Erythroblast (primary cell): ENCODE measurements at regions not wholly inside any gene's neighbourhood (a gene's known extent, or its start where the extent isn't known, plus 50 kb on each side); places are given as distances from the start of the nearest gene placed in this dataset.

Experiments used
- GATA1 ChIP-seq: IDR thresholded peaks from 2 replicates; pipeline ENCODE4 v1.6.1; 2011; ENCODE audit warnings: low read depth, mild to moderate bottlenecking, control low read depth, low read length, moderate library complexity
- POLR2A ChIP-seq: IDR thresholded peaks from 2 replicates; pipeline ENCODE4 v1.6.1; 2011; ENCODE audit warnings: mild to moderate bottlenecking, low read length

DNA sequence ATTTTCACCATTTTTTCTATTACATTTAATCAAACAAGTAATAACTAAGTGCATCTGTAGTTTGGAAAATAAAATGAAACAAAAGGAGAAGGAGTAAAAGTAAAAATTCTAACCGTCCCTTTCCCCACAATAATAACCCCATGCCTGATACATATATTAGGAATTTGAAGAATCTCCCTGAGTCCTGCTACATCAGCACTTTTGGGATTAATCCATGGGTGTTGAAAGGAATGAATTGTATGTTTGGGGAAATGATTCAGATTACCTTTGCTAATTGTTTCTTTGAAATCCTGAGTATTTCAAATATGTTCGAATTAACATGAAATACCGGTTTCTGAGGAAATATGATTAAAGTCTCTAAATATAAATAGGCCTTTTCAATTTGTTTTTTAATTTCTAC is 648.0 kb downstream of the CDY2B start:
- no peak for TF ChIP-seq POLR2A
- no peak for TF ChIP-seq GATA1
